Hematopoietic multipotent progenitor cell treated with erythropoietin and hydrocortisone succinate and interleukin-3 and kit ligand, for 17 days (in vitro differentiated cells): ENCODE measurements at regions not wholly inside any gene's neighbourhood (a gene's known extent, or its start where the extent isn't known, plus 50 kb on each side); places are given as distances from the start of the nearest gene placed in this dataset.

ENCODE experiments used
- DNase-seq: peaks from one replicate; pipeline ENCODE4 v3.0.0-alpha.2; 2015; ENCODE audit warnings: low spot score

DNA sequence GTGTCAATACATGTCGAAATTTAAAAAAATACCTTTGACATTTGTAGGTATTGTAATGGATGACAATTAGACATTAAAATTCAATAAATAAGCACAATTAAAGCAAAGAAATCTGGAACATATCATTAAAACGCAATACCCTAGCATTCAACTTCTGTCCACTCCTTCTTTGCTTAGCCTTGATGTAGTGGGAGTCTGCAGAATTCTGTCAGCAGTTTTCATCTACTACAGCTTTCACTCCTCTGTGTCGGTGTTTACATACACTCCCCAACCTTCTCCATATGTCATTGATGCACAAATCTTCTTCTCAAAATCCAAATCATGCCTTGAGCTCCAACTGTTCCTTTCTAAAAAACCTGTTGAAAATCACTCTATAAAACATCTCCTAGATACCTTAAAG is 1380.6 kb downstream of the DSC3 start:
- DNase-seq = no peak

DNA sequence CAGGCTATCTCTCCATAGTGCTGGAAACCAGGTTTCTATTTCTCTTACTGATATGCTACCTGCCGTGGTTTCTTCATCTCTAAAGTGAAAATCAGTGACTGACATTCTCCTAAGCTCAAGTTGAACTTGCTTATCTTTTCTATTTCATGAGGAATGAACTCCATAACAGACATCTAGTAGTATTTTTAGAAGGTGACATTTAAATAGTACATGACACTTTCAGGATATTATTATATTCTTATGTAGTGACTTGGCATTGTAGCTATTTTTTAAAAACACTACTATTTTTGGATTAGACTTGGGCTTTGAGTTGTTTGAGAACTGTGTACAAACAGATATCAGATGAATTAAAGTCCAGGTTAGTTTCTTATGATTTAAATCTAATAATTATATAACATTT is 1381.8 kb downstream of the DSC3 start:
- DNase-seq = no peak

DNA sequence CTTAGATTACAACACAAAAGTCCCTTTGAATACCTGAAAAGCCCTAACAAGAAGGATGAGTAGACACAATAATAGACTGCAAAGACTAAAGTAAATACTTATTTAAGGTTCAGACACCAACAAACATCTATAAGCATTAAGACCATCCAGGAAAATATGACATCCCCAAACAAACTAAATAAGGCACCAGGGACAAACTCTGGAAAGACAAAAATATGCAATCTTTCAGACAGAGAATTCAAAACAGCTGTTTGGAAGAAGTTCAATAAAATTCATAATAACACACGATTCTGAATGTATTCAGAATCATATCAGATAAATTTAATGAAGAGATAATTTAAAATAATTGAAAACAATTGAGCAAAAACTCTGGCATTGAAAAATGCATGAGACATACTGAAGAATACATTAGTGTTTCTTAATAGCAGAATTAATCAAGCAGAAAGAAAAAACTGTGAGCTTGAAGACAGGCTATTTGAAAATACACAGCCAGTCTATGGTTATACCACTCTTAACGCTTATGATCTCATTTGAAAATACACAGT is 1388.8 kb downstream of the DSC3 start:
- no peak for DNase-seq

DNA sequence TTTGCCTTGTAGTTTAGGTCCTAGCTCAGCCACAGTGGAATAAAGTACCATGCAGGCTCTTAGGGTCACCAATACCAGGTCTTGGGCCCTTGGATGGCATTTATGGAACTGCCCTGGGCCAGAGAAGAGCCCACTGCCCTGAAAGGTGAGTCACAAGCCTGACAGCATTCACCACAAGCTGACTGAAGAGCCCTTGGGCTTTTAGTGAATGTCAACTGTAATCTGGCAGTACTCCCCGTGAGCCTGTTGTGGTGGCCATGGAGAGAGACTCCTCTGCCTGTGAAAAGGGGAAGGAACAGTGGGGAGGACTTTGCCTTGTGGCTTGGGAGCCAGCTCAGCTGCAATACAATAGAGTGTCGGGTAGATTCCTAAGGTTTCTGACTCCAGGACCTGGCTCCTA is 1389.7 kb downstream of the DSC3 start:
- no peak for DNase-seq

DNA sequence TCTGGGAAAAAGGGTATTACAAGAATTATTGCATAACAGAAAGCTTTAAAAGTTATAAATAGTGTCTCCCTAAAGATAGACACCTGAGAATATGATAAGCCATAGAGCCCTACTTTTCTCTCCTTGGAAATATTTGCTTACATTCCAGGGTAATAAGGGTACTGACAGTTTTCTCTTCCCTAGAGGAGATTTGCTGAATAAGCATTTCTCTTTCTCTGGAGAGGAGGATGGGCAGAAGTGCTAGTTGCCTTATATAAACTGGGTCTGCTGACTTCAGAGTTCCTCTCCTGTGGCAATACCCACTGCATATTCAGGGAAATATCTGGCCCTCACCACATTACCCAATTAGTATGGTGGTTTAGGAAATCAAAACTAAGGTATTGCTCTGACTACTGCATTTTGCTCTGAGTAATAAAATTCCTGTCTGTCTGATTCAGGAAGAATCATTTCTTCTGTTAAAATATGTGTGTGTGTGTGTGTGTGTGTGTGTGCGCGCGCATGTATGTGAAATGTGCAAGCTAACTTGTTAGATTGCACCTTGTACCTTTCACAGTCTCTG is 1391.3 kb downstream of the DSC3 start:
- DNase-seq = no peak

DNA sequence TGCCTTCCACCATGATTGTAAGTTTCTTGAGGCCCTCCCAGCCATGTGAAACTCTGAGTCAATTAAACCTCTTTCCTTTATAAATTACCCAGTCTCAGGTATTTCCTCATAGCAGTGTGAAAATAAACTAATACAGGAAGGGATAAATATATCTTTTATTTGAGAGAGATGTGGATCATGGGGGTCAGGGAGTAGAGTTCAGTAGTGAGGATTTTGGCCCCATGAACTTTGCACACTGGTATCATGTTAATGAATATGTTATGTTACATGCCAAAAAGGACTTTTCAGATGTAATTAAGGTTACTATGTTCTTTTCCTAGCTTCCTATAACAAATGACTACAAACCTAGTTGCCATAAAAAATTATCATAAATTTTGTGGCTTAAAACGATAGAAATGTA is 1393.7 kb downstream of the DSC3 start:
- no peak for DNase-seq

DNA sequence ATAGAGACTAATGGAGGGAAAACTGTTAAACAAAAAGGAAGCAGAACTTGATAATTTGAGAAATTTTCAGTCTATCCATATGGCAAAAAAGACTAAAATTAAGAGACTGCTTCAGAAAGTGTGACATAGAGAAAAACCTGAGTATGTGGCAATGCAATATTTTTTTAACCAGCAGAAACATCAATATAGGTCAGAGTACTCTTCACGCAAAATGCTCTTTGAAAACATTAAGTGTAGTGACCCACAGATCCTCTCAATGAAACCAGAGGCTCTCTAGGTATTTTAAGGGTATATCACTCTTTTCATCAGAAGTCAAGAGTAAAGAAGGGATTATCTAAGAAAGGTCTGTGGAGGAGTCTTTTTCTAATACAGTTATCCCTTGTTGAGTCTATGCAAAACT is 1394.8 kb downstream of the DSC3 start:
- DNase-seq = no peak

DNA sequence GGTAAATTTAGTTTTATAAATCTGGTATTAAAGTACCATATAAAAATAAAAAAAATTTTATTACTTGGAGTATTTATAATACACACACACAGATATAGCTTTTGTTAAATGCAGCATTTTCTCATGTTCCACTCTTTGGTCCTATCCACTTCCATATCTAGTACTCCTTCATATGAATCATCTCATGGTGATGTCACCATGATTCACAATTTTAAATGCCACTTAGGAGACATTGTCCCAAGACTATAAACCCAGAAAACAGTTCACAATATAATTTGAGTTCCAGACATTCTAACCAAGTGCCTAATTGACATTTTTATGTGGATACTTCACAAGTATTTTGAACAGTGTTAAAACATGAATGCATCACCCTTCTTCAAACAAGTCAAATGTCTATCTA is 1398.3 kb downstream of the DSC3 start:
- no peak for DNase-seq

DNA sequence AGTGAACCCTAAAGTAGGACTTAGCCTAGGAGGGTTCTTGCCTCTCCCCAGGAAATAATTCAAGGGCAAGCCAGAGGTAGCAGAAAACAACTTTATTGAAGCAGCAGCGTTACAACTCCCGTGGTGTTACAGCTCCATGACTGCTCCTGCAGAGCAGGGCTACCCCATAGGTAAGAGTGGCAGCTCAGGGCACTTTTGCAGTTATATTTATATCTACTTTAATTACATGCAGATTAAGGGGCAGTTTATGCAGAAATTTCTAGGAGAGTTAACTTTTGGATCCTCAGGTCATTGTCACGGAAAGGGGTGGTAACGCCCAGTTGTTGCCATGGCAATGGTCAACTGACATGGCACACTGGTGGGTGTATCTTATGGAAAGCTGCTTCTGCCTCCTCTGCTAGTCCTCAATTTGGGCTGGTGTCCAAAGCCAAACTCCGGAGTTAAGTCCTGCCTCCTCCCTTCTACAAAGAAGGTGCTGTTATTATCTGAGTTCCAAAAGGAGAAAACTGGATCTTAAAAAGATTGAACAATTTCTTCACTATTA is 1413.0 kb downstream of the DSC3 start:
- DNase-seq = no peak

DNA sequence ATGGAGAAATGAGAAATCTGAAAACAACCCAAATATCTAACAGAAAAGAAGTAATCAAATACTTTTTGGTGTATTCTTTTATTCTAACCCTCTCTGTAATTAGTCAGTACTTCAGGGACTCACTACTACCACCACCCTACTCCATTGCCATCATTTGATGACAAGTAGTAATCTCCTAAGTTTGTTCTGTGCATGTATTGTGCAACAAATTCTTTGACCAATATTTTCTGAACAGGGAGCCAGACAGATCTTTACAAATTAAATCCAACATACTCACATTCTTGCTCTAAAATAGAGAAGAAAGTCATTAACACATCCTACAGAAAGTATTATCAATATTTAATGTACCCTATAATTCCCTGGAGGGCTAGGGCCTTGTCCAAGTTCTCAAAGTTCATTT is 1416.4 kb downstream of the DSC3 start:
- no peak for DNase-seq

DNA sequence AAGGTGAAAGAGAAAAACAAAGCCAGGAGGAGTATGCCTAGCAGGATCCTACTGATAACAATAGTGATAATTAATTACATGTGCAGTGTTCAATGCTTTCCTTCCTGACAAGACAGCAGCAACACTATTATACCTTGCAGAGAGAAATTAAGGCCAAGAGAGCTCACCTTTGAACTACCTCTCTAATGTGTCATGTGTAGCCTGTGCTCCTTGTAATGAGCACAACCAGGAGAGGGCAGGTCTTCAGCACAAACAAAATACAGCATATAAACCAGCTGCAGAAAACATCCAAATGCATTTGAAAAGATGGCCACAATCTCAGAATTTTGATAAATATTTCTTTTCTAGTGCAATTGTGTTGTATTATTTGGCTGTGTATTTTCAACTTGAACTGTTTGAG is 1425.7 kb downstream of the DSC3 start:
- DNase-seq = no peak

DNA sequence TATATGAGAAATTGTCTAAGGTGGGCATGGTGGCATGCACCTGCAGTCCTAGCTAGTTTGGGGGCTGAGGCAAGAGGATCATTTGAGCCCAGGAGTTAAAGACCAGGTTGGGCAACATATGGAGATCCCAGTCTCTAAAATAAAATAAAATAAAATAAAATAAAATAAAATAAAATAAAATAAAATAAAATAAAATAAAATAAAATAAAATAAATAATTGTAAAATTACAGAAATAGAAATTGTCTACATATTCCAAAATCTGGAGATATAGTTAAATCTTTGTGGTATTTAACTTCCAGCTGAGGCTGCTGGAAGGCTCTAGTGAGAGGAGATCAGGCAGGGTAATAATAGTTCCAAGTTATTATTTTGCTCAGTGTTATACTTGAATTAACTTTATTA is 1432.1 kb upstream of the CDH2 start:
- no peak for DNase-seq

DNA sequence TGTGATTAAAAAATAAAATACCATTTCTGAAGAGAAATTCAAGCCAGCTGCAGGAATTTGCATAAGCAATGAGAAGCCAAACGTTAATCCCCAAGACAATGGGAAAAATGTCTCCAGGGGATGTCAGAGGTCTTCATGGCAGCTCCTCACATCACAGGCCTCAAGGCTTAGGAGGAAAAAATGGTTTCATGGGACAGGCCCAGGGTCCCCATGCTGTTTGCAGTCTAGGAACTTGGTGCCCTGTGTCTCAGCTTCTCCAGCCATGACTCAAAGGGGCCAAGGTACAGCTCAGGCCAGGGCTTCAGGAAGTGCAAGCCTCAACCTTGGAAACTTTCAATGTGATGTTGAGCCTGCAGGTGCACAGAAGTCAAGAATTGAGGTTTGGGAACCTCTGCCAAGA is 1428.4 kb upstream of the CDH2 start:
- DNase-seq = no peak

DNA sequence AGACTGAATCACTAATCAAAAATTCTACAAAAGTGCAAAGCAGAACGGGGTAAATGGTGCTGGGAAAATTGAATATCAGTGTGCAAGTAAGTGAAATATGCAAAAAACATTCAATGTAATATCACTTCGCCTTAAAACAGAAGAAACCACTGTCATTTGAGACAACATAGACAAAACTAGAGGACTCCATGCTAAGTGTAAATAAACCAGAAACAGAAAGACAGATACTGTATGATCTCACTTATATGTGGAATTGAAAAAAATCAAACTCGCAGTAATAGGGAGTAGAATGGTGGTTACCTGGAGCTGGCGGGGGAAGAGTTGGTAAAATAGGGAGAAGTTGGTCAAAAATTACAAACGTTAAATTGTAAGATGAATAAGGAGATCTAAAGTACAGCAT is 1420.0 kb upstream of the CDH2 start:
- no peak for DNase-seq

DNA sequence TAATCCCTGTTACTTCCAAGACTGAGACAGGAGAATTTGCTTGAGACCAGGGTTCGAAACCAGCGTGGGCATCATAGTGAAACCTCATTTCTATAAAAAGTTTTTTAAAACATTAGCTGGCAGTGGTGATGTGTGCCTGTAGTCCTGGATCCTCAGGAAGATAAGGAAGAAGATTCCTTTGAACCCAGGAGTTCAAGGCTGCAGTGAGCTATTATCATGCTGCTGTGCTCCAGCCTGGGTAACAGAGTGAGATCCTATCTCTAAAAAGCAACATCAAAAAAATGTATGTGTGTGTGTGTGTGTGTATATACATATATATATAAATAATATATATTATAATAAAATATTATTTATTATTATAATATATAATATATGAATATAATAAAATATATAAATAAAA is 1417.6 kb upstream of the CDH2 start:
- no peak for DNase-seq

DNA sequence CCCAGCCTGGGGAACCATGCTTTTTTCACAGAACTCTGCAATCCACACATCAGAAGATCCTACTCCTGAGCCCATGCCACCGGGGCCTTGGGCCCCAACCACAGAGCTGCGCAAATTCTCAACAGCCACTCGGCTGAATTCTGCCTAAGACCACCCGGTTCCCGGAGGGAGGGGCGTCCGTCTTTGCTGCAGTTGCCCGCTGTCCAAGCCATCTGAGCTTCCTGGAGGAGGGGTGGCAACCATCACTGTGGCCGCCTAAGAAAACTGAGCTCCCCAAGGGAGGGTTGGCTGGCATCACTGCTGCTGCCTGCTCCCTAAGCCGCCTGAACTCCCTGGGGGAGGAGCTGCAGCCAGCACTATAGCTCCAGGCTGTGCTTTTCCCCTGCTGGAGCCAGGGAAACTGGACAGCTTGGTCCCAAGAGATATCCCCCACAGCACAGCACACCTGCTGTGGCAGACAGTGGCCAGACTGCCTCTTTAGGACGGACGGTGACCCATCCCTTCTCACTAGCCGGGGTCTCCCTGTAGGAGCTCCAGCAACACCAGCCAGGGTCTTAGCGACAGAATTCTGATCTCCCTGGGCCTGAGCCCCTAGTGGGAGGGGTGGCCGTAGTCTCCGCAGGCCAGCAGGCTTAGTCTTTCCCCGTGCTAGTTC is 1411.6 kb upstream of the CDH2 start:
- DNase-seq = no peak

DNA sequence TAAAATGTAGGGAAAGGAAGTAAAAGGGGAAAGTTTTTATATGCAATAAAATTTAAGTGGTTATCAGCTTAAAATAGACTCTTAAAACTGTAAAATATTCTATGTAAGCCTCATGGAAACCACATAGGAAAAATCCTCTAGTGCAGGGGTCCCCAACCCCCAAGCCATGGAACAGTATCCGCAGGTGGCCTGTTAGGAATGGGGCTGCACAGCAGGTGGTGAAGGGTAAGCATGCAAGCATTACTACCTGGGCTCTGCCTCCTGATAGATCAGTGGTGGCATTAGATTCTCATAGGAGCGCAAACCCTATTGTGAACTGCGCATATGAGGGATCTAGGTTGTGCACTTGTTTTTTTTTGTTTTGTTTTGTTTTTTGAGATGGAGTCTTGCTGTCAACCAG is 1409.3 kb upstream of the CDH2 start:
- DNase-seq = no peak

DNA sequence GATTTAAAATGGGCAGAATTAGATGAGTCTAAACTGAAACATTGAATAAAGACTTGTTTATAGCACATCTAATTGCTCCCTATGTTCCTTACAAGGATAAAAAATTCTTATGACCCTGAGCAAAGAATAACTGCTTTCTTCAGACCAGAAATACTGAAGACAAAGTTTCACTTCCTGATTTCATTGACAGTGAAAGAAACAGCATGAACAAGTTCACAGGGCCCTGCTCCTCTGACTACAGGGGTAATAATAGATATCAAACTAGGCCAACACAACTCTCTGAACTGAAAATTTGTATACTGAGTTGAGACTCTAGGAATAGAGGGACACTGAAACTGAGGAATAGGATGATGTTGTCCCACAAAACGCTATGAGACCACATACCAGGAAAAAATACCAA is 1383.3 kb upstream of the CDH2 start:
- DNase-seq = no peak

DNA sequence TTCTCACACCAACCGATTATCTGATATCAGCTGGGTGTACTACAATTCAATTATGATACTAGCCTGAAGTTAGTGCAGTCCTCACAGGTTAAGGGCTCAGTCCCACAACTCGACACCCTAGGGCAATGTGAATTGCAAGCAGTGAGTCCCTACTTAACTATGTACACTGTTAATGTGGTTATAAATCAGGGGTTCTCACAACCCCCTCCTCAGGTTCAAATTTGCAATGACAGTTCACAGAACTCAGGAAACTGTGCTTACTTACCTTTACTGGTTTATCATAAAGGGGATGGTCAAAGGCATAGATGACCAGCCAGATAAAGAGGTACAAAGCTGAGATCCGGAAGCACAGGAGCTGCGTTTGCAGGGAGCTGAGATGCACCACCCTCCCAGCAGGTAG is 1379.1 kb upstream of the CDH2 start:
- no peak for DNase-seq

DNA sequence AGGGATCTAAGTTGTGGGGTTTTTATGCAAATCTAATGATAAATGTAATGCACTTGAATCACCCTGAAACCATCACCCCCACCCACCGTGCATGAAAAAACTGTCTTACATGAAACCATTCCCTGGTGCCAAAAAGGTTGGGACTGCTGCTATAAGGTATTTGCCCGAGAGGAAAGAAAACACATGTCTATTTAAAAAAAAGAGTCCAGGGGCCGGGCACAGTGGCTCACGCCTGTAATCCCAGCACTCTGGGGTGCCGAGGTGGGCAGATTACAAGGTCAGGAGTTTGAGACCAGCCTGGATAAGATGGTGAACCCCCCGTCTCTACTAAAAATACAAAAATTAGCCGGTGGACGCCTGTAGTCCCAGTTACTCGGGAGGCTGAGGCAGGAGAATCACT is 1372.8 kb upstream of the CDH2 start:
- DNase-seq = no peak

DNA sequence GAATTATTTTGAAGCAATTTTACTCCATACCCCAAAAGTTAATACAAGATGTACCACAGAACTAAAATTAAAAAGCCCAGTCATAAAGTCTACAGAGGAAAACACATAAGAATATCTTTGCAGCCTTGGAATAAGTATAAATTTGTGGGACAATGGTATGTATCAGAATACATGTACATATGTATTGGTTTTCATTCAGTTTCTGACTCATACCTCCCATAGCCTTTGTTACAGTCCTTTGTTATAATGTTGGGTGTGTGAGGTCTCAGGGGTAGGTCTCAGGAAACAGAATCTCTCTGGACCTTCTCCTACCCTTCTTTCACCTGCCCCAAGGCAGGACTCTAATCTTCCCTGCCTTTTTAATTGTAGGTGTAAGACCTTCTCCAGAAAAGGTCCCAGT is 1370.7 kb upstream of the CDH2 start:
- no peak for DNase-seq

DNA sequence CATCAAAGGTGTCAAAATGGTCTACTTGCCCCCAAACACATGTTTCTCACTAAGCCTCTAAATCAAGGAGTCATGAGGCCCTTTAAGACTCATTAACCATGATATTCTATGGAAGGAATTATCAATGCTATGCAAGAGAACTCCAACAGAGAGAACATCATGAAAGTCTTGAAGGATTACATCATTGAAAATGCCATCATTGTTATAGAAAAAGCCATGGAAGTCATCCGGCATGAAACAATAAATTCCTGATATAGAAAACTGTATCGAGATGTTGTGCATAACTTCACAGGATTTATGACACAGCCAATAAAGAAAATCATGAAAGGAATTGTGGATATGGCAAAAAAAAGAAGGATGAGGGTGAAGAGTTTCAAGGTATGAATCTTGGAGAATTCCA is 1363.6 kb upstream of the CDH2 start:
- DNase-seq = no peak

DNA sequence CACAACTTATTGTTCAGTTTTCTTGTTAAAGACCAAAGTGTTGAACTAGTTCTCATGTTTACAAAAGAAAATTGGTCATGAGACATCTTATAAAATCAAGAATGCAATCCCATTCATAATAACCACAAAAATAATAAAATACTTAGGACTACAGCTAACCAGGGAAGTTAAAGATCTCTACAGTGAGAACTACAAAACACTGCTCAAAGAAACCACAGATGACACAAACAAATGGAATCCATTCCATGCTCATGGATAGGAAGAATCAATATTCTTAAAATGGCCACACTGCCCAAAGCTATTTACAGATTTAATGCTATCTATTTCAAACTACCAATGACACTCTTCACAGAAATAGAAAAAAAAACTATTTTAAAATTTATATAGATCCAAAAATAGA is 1354.8 kb upstream of the CDH2 start:
- no peak for DNase-seq

DNA sequence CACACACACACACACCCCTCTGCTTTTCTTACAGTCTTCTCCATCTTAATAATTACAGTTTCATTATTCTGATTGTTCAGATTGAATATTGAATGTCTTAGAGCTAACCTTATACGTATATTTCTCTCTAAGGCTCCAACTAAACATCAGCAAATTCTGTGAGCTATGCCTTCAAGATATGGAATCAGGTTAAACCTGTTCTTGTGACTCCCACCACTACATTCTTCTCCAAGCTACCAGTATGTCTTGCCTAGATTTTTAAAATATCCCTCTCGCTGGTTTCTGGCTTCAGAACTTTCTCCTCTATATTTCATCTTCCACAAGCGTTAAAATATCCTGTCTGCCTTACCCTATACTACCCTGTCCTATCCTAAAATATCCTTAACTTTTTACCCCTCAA is 1346.4 kb upstream of the CDH2 start:
- DNase-seq = no peak
